Loucy (cell line): ENCODE measurements at regions not wholly inside any gene's neighbourhood (a gene's known extent, or its start where the extent isn't known, plus 50 kb on each side); places are given as distances from the start of the nearest gene placed in this dataset.

ENCODE experiments used
- EZH2phosphoT487 ChIP-seq: fragments of 200-600 bp; IDR thresholded peaks from 2 replicates; pipeline ENCODE4 v1.6.1; 2018; ENCODE audit warnings: antibody characterized with exemption, mild to moderate bottlenecking, moderate library complexity, borderline replicate concordance
- TF ChIP-seq, protein P1 (sequence below): fragments of 200-600 bp; sonication (generic); conservative IDR thresholded peaks from 2 replicates; pipeline ENCODE4 v1.5.1; 2014; ENCODE audit warnings: mild to moderate bottlenecking, antibody characterized with exemption, low read length

DNA sequence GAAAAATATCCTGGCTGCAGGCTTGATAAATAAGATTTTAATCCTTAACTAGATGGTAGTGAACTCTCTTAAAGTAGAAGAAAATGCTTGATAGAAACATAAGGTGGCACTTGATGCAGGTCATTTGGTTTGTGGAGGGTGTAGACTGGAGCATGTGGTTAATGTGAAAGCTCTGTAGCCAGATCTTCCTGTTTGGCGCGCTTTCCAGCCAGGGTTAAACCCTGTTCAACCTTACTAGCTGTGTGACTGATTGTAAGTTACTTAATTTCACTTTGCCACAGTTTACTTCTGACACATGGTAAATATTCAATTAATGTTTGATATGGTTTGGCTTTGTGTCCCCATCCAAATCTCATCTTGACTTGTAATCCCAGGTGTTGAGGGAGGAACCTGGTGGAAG is 394.0 kb downstream of the REEP3 start:
- TF ChIP-seq, protein P1, sequence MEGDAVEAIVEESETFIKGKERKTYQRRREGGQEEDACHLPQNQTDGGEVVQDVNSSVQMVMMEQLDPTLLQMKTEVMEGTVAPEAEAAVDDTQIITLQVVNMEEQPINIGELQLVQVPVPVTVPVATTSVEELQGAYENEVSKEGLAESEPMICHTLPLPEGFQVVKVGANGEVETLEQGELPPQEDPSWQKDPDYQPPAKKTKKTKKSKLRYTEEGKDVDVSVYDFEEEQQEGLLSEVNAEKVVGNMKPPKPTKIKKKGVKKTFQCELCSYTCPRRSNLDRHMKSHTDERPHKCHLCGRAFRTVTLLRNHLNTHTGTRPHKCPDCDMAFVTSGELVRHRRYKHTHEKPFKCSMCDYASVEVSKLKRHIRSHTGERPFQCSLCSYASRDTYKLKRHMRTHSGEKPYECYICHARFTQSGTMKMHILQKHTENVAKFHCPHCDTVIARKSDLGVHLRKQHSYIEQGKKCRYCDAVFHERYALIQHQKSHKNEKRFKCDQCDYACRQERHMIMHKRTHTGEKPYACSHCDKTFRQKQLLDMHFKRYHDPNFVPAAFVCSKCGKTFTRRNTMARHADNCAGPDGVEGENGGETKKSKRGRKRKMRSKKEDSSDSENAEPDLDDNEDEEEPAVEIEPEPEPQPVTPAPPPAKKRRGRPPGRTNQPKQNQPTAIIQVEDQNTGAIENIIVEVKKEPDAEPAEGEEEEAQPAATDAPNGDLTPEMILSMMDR = no peak
- TF ChIP-seq EZH2phosphoT487 = no peak
